ENCODE measurements at regions not wholly inside any gene's neighbourhood (a gene's known extent, or its start where the extent isn't known, plus 50 kb on each side); places are given as distances from the start of the nearest gene placed in this dataset.

DNA sequence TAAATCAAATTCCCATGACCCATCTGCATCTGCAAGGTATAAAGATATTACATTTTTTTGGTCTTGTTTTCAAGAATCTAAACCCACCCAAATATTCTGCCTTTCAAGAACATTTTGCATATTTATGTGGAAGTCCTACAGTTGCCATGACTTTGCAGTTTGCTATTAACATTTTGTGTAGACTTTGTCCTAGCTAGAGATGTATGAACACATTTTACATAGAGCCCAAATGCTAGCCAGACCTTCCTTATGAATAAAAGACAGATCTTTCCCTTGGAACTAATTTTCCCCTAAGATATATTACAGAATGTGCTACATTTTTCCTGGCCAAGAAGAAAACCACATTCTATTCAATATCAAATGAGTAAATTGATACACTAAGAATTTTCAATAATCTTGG is 772.5 kb downstream of the KCNA4 start:
- TF ChIP-seq CTCF (IDR thresholded peaks at IDR 0.05; ENCODE audit: insufficient read depth, low read depth, low read length), result no peak
- no peak for TF ChIP-seq EZH2 (IDR thresholded peaks at IDR 0.05; ENCODE audit: insufficient read depth, low read length)
